DMS53 (cell line): ENCODE measurements at regions not wholly inside any gene's neighbourhood (a gene's known extent, or its start where the extent isn't known, plus 50 kb on each side); places are given as distances from the start of the nearest gene placed in this dataset.
"Not testable (repeated sequence)": the region's sequence is repeated elsewhere in the genome, so short reads cannot be mapped to it uniquely, and the experiment has no call there.

Experiments
- DNase-seq: peaks from one replicate; lab custom pipeline; 2025; lab: John Stamatoyannopoulos, UW

DNA sequence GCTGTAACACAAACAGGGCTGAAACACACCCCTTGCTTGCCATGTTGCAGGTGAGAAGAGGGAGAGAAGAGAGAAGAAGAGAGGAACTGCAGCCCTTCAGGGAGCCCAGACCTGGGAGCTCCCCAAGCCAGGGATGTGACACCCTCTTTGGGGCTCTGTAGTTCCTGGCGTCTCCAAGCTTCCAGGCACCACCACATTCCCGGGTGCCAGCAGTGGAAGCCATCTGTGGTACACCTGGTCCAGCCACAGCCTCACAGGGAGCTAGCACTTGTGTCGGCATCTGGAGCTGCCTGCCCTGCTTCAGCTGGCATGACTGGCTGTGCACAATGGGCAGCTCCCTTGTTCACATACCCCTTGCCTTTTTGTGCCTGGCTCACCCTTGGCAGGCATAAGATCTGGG lies 182.1 kb downstream of the DEPDC1B start:
- DNase-seq, result no peak

DNA sequence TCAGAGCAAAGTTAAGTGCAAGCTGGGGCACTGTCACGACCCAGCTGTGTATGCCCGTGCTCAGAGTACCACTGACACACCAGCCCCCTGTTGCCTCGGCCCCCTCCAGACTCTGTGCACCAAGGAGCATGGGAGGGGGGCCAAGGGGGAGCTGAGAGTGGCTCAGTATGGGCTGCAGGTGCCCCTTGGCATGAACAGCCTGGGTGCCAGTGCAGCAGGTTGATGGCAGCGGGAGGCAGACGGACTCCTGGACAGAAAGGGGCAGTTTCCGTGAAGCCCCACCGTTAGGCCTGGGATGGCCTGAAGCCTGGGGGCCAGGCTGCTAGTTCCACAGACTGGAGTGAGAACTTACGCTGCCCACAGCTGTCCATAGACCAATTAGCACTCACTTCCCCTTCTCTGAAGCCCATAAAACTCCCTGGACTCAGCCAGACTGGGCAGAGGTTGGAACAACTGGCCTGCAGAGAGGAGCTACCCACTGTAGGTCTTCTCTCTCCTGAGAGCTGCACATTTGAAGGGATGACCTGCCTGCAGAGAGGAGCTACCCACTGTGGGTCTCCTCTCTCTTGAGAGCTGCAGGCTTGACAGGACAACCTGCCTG lies 182.8 kb downstream of the DEPDC1B start:
- DNase-seq, result no peak

DNA sequence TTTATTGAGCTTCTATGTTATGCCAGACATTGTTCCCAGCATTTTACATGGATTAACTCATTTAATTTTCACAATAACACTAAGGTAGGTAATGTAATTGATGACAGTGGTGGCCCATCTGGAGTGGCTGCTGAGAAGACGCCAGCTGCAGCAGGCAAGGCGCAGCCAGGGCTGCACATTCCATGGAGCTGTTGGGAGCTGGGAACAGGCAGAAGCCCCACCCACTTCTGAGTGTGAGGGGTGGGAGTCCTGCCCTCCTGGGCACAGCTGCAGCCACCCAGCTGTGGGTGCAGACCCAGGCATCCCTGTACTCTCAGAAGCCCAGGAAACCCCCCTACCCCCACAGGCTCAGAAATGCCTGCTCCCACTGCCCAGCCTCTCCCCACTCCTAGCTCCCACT lies 183.3 kb downstream of the DEPDC1B start:
- no peak for DNase-seq

DNA sequence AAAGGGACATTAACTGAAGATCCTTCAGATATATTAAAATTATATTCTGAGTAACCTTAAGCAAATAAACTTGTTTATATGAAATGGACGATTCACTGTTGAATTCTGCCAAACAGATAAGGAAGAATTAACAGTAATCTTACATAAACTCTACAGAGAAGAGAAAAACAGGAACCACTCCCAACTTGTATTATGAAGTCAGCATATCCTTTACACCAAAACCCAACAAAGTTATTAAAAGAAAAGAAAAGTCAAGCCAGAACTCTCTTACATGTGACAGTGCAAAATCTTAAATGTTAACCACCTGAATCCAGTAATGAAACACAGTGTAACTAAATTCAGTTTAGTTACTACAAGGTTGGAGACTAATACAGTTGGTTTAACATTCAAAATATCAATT lies 185.8 kb downstream of the DEPDC1B start:
- DNase-seq, result no peak

DNA sequence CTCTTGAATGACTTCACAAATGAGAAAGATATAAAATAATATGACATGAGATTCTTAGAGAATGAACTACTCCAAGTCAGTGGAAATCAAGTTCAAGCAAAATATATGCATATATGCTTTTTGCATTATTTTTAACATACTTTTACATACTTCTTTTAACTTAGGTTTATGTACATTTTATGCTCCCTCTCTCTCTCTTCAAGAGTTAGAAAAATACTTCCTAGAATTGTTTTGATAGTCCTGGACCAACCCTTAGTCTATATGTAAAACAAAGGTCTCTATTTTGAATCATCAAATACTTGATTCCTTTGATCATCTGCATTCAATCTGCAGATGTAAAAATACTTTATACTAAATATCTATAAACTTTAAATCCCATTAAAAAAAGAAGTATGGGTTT lies 187.8 kb downstream of the DEPDC1B start:
- no peak for DNase-seq

DNA sequence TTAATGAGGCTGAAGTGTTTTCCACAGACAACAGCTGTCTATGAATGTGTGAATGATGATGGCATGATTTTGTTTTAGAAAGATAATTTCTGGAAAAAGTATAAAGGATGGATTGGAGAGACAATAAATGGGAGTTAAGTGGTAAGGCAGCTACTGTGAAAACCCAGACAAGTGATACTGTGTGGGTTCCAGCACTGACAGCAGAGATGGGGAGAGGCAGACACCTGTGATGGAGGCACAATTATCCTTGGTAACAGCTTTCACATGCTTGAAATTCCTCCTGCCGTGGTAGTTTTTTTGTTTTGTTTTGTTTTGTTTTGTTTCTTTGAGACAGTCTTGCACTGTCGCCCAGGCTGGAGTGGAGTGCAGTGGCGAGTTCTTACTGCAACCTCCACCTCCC lies 189.3 kb downstream of the DEPDC1B start:
- DNase-seq, result no peak

DNA sequence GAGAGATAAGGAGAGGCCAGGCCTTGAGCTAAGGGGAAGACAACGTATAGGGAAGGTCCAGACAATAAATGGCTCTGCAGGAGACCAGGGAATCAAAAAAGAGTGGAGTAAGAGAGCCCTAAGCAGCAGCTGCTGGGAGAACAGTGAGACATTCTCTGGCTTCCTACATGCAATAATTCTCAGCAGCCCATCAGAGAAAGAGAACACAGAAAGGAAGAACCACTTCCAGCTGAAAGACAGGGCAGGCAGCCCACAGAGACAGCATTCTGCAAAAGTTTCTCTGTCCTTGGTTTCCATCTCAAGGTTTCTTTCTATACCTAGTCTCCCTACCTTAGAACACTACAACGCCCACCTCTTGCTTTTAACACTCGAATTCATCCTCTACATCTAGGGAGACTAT lies 189.9 kb downstream of the DEPDC1B start:
- no peak for DNase-seq

DNA sequence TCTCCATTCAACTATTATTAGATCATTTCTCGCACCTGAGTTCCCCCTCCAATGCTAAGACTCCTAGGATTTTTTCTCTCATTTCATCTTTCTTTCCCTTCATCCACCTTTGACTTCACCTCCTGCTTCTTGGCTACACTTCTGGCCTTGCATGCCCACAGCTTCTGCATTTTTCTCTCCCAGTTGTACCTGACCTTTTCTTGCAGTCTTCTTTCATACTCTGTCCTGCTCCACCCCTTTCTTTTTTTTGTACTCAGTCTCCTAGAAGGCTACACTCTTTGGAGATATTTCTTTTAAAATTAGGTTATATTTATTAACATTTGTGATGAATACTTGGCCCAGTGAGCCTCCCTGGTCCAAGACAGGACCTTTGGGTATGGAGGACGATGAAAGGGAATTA lies 190.4 kb downstream of the DEPDC1B start:
- DNase-seq, result no peak

DNA sequence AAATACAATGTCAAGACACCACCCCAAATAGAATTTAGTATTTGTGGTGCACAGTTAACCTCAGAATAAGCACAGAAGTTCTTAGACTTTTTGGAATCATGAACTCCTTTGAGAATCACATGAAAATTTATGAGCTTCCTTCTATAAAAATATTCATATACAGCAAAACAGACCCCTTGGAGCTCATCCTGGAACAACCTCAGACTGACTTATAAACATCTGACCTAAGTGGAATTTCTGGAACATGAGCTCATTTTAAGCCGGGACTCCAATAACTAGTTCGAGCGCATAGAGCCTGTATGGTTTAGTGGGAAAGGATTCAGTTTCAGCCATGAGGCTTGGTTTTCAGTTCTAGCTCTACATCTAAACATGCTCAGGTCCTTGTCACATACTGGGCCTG lies 192.3 kb downstream of the DEPDC1B start:
- no peak for DNase-seq

DNA sequence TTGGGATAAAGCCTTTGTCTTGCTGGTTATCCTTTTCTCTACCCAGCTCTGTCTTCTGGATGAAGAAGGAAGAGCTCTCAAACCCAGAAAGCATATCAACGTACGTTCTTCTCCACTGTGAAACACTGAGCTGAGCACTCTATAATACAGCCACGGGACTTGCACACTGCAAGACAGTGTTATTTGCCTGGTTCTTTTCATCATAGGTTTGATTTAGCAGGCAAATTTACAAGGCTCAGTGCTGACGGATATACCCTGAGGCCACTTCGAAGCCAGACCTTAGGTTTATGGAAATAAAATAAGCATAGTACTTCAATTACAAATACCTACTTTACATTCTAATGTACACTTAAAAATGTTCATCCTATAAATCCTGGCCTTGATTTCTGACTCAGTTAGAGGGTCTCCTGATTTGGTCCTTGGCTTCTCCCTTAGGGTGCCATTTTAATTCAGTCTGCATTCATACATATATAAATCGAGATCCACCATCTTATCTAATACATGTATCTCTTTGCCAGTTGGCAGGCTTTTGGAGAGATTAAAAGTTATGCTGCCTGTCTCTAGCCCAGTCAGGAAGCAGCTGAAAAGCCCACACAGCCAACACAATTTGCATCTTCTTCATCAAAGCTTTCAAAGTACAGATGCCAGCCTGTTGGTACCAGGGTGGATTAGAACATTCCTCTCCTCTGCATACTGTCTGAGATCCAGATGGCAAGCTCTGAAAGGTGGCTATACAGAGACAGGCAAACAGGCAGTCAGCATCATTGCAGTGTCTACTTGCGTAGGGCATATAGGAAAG lies 194.4 kb downstream of the DEPDC1B start:
- DNase-seq, result no peak

DNA sequence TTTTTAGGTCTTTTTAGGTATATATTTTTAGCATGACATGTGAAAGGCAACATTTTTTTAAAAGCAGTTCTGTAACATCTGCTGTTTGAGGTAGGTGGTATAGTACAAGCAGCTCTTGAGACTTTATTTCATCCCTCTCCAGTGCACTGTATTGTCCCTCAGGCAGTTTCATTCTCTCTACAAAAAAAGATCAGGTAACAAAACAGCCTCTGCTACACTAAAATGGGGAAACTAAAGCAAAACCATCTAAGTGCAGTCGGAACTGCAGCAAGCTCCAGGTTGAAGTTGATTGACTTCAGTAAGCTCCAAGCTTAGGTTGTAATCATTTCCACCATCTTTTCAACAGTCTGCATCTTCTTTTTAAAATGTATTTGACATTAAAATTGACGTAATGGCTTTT lies 195.6 kb downstream of the DEPDC1B start:
- no peak for DNase-seq

DNA sequence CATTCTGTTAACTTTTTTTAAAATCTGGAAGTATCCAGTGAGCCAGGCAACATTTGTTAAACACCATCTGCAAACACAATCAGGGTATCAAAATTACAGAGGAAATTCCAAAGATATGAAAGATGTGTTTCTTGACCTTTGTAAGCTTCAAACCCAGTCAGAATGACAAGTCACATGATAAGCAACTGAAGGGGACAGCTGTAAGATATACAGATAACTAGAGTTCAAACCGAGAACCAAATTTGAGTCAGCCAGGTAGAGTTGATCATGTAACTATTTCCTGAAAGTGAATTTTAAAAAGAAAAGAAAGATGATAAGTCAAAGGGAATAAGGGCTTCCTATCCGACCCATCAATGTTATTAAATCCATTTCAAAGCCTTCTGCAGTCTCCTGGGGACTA lies 196.2 kb downstream of the DEPDC1B start:
- DNase-seq, result no peak

DNA sequence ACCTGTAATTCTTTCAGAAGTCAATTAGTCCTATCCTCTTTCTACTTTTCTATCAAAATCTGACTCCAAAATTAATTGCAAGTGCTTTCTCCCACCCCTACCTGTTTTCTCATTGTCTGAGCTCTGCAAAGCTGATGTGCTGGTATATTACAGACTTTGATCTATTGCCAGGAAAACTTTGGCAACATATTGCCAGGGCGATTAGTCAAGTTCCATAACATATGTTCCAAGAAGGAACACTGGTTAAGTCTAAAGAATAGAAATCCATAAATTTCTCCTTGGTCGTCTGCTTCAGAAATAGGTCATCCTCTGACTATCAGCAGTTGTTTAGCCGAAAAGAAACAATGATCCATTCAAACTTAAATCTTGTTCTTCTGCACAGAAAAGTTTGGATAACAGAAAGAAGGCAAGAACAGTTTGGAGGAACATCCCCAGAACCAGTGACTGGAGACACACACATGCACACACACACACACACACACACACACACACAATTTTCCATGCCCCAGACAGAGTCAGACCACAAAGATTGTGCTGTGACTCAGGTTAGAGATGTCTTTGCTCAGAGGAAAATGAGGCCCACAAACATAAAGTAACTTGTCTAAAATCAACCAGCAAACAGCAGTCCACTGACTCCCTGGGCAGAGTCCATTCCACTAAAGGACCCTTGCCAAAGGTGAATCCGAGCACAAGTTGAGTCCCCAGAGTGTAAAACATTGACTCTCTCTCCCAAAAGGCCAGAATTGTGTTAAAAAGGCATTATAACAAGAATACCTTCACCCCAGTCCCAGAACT lies 202.1 kb downstream of the DEPDC1B start:
- DNase-seq, result no peak

DNA sequence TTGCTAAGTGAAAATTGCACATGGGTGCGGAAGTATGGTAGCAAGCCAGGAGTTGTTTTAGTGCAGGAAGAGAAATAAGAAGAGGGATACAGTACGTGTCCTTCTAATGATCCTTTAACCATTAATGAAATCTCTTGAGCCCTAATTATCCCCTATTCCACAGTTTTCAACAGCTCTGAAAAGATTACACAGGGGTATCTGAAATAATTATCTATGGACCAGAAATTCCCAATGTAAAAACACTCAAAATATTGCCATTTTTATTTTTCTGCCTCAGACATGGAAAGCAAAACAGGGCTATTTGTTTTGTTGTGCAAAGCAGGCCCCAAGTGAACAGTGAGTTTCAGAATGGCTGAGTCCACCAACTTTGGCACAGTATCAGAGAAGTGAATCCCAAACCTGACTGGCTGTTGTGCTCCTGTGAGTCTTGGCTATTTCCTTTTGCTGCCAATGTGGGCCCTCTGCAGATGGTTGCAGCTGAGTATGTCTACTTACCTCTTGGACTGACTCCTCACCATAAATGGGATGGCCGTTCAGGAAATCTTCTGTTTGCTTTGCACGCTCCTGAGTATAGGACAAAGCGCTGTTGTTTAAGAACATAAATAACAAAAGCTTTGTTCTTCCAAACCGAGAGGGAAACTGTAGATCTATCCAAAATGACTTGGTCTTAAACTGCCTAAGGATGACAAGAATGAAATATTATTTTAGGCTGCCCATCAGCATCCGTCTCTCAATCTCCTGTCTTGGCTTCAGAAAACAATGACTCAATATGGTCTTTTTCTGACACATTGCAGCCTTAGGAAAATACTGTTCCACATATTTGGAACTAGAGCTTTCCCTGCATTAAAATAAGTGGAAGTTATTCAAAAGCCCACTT lies 204.1 kb downstream of the DEPDC1B start:
- peak; percentile 59 for DNase-seq

DNA sequence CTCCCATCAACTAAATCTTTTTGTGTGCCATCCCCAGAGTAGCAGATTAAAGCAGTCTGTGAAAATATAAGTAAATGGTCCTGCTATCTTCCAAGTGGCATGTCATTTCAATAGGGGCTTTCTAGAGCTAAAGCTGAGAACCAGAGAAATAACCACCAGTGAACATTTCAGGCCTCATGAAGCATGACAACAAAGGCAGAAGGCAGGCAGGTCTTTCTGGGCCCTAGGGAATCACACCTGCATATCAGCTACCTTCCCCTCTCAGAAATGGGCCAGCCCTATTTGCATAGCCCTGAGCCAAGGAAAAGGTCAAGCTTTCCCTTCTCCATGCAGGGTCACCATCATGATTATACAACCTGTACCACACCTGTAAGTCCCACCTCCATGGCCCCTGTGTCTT lies 205.3 kb downstream of the DEPDC1B start:
- DNase-seq, result no peak

DNA sequence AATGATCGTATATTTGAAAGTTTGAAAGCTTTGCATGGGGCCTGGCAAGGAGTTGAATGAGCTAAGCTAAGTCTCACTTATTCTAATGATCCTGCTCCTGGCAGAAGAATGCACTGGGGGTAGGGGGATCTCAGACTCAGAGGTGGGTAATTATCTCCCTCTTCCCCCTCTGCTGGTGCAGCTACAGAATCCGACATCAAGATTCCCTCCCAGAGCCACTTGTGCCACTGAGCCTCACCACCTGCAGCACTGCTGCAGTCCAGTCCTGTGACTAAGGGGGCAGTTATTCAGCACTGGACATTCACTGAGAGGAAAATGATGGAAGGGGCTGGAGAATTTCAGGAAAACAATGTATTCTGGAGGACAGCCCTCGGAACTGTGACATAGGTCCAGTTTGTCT lies 205.8 kb downstream of the DEPDC1B start:
- no peak for DNase-seq

DNA sequence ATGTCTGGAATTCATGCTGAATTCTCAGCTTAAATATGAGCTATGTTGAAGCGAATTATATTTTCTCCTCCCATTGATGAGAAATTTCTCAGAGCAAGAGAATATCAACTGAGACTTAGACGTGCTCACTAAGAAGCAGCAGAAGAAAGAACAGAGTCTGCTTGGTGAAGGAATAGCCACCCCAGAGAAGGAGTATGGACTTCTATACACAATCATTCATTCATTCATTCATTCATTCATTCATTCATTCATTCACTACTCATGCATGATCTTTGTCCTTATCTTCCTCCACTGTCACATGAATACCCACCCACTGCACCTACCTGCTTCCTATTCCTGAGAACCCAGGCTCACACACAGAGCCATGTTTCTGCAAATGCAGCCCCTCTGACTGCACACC lies 206.6 kb downstream of the DEPDC1B start:
- no peak for DNase-seq

DNA sequence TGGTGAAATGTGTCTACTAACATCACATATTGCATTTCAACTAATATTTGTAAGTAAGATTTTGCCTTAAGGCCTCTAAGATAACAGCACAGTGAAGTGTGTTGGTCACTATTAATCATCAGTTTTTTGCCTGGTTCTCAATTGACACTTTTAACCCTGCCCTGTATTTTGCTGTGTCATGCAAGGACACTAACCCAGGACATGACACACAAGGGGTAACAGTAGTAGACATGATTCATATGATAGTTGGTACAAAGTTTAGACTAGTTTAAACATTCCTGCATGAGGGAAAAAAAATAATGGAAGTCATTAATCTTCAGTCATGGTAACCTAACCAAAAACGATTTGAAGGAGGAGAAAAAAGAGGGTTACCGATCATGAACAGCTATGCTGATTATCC lies 207.0 kb downstream of the DEPDC1B start:
- DNase-seq, result no peak

DNA sequence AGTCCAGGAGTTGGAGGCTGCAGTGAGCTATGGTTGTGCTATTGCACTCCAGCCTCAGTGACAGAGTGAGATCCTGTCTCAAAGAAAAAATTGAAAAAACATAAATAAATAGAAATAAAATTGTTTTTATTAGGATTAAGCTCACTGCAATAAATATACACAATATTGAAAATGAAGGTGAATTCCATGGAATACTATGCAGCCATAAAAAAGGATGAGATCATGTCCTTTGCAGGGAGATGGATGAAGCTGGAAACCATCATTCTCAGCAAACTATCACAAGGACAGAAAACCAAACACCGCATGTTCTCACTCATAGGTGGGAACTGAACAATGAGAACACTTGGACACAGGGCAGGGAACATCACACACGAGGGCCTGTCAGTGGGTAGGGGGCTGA lies 207.6 kb downstream of the DEPDC1B start:
- not testable (repeated sequence) for DNase-seq

DNA sequence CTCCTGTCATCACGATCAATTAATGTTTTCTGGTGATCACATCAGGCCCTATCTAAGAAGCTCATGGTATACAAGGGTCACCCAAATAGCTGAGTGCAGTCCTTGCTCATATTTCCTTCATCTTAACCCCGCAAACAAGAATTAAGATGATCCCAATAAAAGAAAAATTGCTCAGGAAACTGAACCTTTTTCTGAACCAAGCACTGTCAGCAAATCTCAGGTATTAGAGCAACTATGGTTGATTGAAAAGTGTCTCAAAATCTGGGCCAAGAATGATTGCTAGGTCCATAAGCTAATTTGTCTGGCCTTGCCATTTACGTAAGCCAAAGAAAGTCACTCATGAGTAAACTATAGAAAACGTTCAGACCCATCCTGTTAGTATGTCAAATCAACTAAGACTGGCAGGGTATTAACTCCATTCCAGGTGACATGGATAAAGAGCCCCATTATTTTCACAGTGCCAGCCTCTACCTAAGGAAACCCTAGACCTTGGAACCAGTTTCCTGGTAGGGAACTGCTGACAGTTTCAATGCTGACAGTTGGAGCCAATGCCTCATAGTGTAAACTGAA lies 209.3 kb downstream of the DEPDC1B start:
- DNase-seq, result peak; percentile 4

DNA sequence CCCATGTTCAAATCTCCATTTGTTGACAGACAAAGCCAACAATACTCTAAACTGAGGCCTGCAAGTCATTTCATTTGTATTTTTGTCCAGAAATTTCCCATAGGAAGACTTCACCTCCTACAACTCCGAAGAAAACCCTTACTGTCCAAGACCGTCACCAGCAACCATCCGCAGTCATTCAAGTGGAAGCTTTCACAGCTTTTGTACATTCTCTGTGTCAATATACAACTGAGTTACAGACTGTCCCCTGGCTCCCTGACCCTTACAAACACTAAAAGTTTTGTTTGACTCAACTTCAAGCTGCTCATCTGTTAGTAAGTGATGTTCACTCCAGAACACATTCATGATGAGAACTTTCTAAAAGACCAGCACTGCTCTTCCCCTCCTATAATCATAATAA lies 210.1 kb downstream of the DEPDC1B start:
- no peak for DNase-seq

DNA sequence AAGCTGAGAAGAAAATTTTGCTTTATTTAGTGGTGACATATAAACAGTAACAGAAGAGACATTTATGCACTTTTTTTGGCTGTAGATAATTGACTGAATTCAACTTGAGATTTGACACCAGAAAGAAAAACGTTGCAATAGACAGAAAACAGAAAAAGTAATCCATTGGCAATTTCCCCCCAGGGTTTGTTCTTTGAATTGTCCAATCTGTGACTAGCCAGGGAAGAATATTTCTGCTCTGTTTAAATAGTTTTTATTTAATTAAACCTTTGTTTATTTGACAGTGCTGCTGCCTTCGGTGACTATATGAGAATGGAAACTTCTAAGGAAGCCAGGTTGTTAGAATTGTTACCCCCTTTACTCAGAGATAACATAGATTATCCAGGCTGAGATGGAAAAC lies 210.6 kb downstream of the DEPDC1B start:
- DNase-seq, result no peak
